WTC11 (cell line): ENCODE measurements at regions not wholly inside any gene's neighbourhood (a gene's known extent, or its start where the extent isn't known, plus 50 kb on each side); places are given as distances from the start of the nearest gene placed in this dataset.

ENCODE experiments used
- ATAC-seq: fragments of 200-7000 bp; cut with Tn5 transposase; 2 replicates; pipeline ENCODE4 v1.10.0; 2021; ENCODE audit warnings: mild to moderate bottlenecking, moderate library complexity
- CTCF ChIA-PET: fragments of 300-600 bp; sonication (Branson Sonifier 250); formaldehyde crosslinking; loops from one replicate; lab custom pipeline; 2021; ENCODE audit warnings: antibody characterized with exemption; lab: Charles Lee
- POLR2A ChIA-PET: fragments of 350-600 bp; sonication (Branson Sonifier 250); formaldehyde crosslinking; loops from one replicate; lab custom pipeline; 2021; ENCODE audit warnings: antibody characterized with exemption; lab: Charles Lee
- DNase-seq: peaks from one replicate; pipeline ENCODE4 v3.0.0; 2021; ENCODE audit warnings: low spot score
- H3K27ac Mint-ChIP-seq: 2 replicates; pipeline ENCODE4 v1.8.0; 2021; ENCODE audit warnings: mixed read lengths
- H3K27me3 Mint-ChIP-seq: 2 replicates; pipeline ENCODE4 v1.8.0; 2021; ENCODE audit warnings: low read depth, mild to moderate bottlenecking, moderate library complexity, mixed read lengths
- H3K36me3 Mint-ChIP-seq: 2 replicates; pipeline ENCODE4 v1.8.0; 2021; ENCODE audit warnings: mixed read lengths
- H3K4me1 Mint-ChIP-seq: 2 replicates; pipeline ENCODE4 v1.8.0; 2022; ENCODE audit warnings: mixed read lengths
- H3K4me3 Mint-ChIP-seq: 2 replicates; pipeline ENCODE4 v1.8.0; 2021; ENCODE audit warnings: mild to moderate bottlenecking, moderate library complexity, mixed read lengths
- H3K9me3 Mint-ChIP-seq: 2 replicates; pipeline ENCODE4 v1.8.0; 2021; ENCODE audit warnings: mixed read lengths
- CDX4 ChIP-seq: fragments of 250-450 bp; sonication (Bioruptor Pico); IDR thresholded peaks from 2 replicates; pipeline ENCODE4 v1.9.0; 2021; ENCODE audit warnings: moderate library complexity, mild to moderate bottlenecking, inconsistent platforms, borderline replicate concordance
- ESRRA ChIP-seq: sonication (generic); formaldehyde crosslinking; IDR thresholded peaks from 2 replicates; pipeline ENCODE4 v1.8.1; 2022; ENCODE audit warnings: mild to moderate bottlenecking, missing genetic modification reagents, borderline replicate concordance
- ETV6 ChIP-seq: sonication (generic); formaldehyde crosslinking; IDR thresholded peaks from 2 replicates; pipeline ENCODE4 v1.8.1; 2022; ENCODE audit warnings: mild to moderate bottlenecking, missing genetic modification reagents
- NFATC4 ChIP-seq: fragments of 250-450 bp; sonication (Bioruptor Pico); IDR thresholded peaks from 2 replicates; pipeline ENCODE4 v1.9.0; 2021; ENCODE audit warnings: mild to moderate bottlenecking
- RORB ChIP-seq: fragments of 250-450 bp; sonication (Bioruptor Pico); IDR thresholded peaks from 2 replicates; pipeline ENCODE4 v1.9.0; 2021; ENCODE audit warnings: mild to moderate bottlenecking
- SMAD3 ChIP-seq: sonication (generic); formaldehyde crosslinking; IDR thresholded peaks from 2 replicates; pipeline ENCODE4 v1.8.0; 2022; ENCODE audit warnings: missing genetic modification reagents, mild to moderate bottlenecking, borderline replicate concordance
- SOX15 ChIP-seq: fragments of 250-450 bp; sonication (Bioruptor Pico); IDR thresholded peaks from 2 replicates; pipeline ENCODE4 v1.9.0; 2021; ENCODE audit warnings: mild to moderate bottlenecking
- TEAD4 ChIP-seq: sonication (generic); formaldehyde crosslinking; IDR thresholded peaks from 2 replicates; pipeline ENCODE4 v1.8.0; 2022; ENCODE audit warnings: mild to moderate bottlenecking, missing genetic modification reagents
- TF ChIP-seq, protein P1 (sequence below): fragments of 250-450 bp; sonication (Bioruptor Pico); conservative IDR thresholded peaks from 2 replicates; pipeline ENCODE4 v1.9.0; 2021; ENCODE audit warnings: mild to moderate bottlenecking
- TF ChIP-seq, protein P2 (sequence below): fragments of 250-450 bp; sonication (Bioruptor Pico); IDR thresholded peaks from 2 replicates; pipeline ENCODE4 v1.9.0; 2021; ENCODE audit warnings: mild to moderate bottlenecking
- TF ChIP-seq, protein P3 (sequence below): sonication (generic); formaldehyde crosslinking; IDR thresholded peaks from 2 replicates; pipeline ENCODE4 v1.8.1; 2023; ENCODE audit warnings: mild to moderate bottlenecking, missing genetic modification reagents, borderline replicate concordance
- TF ChIP-seq, protein P4 (sequence below): fragments of 200-600 bp; IDR thresholded peaks from 2 replicates; pipeline ENCODE4 v1.8.0; 2022; ENCODE audit warnings: antibody characterized with exemption
- TF ChIP-seq, protein P5 (sequence below): sonication (generic); formaldehyde crosslinking; IDR thresholded peaks from 2 replicates; pipeline ENCODE4 v1.8.1; 2022; ENCODE audit warnings: low read depth, missing genetic modification reagents, borderline replicate concordance

- Mint-ChIP-seq H3K9me3 (peaks cover 6% of the 10 kb centered on the region), H3K36me3 (no peaks in the 10 kb centered on the region), H3K27me3 (no peaks in the 10 kb centered on the region), H3K4me1 (peaks cover 13% of the 10 kb centered on the region), H3K4me3 (no peak overlapping the region), H3K27ac (no peak overlapping the region)
- TF ChIP-seq, protein P1, sequence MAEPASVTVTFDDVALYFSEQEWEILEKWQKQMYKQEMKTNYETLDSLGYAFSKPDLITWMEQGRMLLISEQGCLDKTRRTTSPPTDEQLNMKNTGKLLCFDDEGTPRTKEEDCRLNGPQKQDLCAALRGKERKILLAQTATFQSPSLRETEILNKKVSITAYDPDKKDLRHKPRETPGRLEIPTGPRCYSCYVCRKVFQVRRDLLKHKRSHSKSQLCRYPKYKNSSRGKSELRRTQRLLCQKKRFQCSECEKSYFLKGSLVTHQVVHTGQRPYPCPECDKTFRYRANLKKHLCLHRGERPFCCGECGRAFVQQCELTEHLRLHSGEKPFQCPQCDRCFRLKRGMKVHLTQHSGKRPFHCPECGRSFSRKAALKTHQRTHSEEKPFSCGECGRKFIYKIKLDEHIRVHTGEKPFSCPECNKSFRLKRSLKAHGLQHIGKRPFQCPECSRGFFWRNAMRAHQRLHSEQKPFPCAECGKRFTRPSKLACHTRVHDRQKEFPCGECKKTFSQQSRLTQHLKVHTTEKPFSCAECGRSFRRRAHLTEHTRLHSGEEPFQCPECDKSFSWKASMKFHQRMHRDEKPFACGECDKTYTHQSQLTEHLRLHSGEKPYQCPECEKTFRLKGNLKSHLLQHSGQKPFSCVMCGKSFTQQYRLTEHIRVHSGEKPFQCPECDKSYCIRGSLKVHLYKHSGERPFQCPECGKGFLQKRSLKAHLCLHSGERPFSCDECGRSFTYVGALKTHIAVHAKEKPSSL (CRISPR knock-in tag), result no peak
- TF ChIP-seq SMAD3 (CRISPR knock-in tag) (no peak), NFATC4 (CRISPR knock-in tag) (no peak), ETV6 (no peak), ESRRA (no peak), SOX15 (CRISPR knock-in tag) (no peak)
- TF ChIP-seq, protein P2, sequence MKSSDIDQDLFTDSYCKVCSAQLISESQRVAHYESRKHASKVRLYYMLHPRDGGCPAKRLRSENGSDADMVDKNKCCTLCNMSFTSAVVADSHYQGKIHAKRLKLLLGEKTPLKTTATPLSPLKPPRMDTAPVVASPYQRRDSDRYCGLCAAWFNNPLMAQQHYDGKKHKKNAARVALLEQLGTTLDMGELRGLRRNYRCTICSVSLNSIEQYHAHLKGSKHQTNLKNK (CRISPR knock-in tag), result no peak
- POLR2A ChIA-PET, result no interaction called here
- ATAC-seq, result no peak
- DNase-seq, result no peak
- CTCF ChIA-PET, result no interaction called here
Measured at GRCh38 chr6:92820601-92821000, 598.8 kb downstream of the EPHA7 start.

GRCh38 chr6:92810913-92811312, 608.4 kb downstream of the EPHA7 start:
- peak; percentile 97 for ATAC-seq
- POLR2A ChIA-PET, result no interaction called here
- DNase-seq, result peak; percentile 69
- no peaks in the 10 kb centered on the region; the same call in none of the 2 replicates for H3K27me3 Mint-ChIP-seq
- no peak overlapping the region for H3K4me3 Mint-ChIP-seq
- no peak overlapping the region for H3K27ac Mint-ChIP-seq
- no peaks in the 10 kb centered on the region for H3K36me3 Mint-ChIP-seq
- TF ChIP-seq, protein P3, sequence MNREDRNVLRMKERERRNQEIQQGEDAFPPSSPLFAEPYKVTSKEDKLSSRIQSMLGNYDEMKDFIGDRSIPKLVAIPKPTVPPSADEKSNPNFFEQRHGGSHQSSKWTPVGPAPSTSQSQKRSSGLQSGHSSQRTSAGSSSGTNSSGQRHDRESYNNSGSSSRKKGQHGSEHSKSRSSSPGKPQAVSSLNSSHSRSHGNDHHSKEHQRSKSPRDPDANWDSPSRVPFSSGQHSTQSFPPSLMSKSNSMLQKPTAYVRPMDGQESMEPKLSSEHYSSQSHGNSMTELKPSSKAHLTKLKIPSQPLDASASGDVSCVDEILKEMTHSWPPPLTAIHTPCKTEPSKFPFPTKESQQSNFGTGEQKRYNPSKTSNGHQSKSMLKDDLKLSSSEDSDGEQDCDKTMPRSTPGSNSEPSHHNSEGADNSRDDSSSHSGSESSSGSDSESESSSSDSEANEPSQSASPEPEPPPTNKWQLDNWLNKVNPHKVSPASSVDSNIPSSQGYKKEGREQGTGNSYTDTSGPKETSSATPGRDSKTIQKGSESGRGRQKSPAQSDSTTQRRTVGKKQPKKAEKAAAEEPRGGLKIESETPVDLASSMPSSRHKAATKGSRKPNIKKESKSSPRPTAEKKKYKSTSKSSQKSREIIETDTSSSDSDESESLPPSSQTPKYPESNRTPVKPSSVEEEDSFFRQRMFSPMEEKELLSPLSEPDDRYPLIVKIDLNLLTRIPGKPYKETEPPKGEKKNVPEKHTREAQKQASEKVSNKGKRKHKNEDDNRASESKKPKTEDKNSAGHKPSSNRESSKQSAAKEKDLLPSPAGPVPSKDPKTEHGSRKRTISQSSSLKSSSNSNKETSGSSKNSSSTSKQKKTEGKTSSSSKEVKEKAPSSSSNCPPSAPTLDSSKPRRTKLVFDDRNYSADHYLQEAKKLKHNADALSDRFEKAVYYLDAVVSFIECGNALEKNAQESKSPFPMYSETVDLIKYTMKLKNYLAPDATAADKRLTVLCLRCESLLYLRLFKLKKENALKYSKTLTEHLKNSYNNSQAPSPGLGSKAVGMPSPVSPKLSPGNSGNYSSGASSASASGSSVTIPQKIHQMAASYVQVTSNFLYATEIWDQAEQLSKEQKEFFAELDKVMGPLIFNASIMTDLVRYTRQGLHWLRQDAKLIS (CRISPR knock-in tag), result no peak
- TF ChIP-seq, protein P4, sequence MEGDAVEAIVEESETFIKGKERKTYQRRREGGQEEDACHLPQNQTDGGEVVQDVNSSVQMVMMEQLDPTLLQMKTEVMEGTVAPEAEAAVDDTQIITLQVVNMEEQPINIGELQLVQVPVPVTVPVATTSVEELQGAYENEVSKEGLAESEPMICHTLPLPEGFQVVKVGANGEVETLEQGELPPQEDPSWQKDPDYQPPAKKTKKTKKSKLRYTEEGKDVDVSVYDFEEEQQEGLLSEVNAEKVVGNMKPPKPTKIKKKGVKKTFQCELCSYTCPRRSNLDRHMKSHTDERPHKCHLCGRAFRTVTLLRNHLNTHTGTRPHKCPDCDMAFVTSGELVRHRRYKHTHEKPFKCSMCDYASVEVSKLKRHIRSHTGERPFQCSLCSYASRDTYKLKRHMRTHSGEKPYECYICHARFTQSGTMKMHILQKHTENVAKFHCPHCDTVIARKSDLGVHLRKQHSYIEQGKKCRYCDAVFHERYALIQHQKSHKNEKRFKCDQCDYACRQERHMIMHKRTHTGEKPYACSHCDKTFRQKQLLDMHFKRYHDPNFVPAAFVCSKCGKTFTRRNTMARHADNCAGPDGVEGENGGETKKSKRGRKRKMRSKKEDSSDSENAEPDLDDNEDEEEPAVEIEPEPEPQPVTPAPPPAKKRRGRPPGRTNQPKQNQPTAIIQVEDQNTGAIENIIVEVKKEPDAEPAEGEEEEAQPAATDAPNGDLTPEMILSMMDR, result peak; percentile 65
- TF ChIP-seq, all 79 proteins: peak for 1
- CTCF ChIA-PET, result interaction anchor here (0.6 to 2.1 kb wide), 24 partner anchors 10 to 1870 kb away, joined by 3 to 27 read pairs (median 4); partner anchors contain the start of gene EPHA7
- peaks cover 5% of the 10 kb centered on the region for H3K4me1 Mint-ChIP-seq
- H3K9me3 Mint-ChIP-seq, result no peaks in the 10 kb centered on the region

- POLR2A ChIA-PET, result no interaction called here
- DNase-seq (no peak), ATAC-seq (no peak)
- TF ChIP-seq RORB (CRISPR knock-in tag) (no peak), CDX4 (CRISPR knock-in tag) (no peak), TEAD4 (CRISPR knock-in tag) (no peak)
- TF ChIP-seq, protein P5, sequence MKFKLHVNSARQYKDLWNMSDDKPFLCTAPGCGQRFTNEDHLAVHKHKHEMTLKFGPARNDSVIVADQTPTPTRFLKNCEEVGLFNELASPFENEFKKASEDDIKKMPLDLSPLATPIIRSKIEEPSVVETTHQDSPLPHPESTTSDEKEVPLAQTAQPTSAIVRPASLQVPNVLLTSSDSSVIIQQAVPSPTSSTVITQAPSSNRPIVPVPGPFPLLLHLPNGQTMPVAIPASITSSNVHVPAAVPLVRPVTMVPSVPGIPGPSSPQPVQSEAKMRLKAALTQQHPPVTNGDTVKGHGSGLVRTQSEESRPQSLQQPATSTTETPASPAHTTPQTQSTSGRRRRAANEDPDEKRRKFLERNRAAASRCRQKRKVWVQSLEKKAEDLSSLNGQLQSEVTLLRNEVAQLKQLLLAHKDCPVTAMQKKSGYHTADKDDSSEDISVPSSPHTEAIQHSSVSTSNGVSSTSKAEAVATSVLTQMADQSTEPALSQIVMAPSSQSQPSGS (CRISPR knock-in tag), result no peak
- CTCF ChIA-PET, result no interaction called here
- Mint-ChIP-seq H3K4me3 (no peak overlapping the region), H3K27ac (no peak overlapping the region), H3K27me3 (no peaks in the 10 kb centered on the region; the same call in 1 of the 2 replicates), H3K9me3 (no peaks in the 10 kb centered on the region), H3K4me1 (peaks cover 4% of the 10 kb centered on the region), H3K36me3 (no peaks in the 10 kb centered on the region)
Measured at GRCh38 chr6:92806254-92806653, 613.1 kb downstream of the EPHA7 start.
